Testis (tissue), 2 donors: ENCODE measurements at regions not wholly inside any gene's neighbourhood (a gene's known extent, or its start where the extent isn't known, plus 50 kb on each side); places are given as distances from the start of the nearest gene placed in this dataset.

Experiments
- CTCF ChIP-seq, 3 experiments: fragments of 450-650 bp in 2 of 3; fragments of 200-600 bp in 1 of 3; sonication (generic) in 1 of 3; IDR thresholded peaks; one replicate each; pipeline ENCODE4 v1.5.1; 2016 to 2019; ENCODE audit warnings: antibody characterized with exemption in 3 of 3, mild to moderate bottlenecking in 2 of 3, moderate library complexity in 1 of 3
- POLR2A ChIP-seq: fragments of 450-650 bp; IDR thresholded peaks from one replicate; pipeline ENCODE4 v1.6.1; 2017; ENCODE audit warnings: antibody characterized with exemption, mild to moderate bottlenecking, moderate library complexity

DNA sequence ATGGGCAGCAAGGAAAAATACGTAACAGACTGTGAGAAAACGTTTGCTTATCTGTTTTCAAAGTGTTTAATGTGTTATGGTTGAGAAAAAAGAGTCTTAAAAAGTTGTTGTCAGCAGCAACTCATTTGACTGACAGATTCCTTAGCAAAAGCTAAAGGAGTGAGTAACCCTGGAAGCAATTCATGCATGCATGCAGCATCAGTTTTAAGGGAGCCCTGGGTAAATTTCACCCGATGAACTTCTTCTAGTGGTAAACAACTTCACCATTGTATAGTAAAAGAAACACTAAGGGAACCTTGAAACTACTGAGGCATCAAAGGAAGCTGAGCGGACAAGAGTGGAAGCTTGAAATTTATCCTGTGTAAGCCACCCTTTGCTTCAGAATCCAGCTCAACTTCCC, 583.2 kb upstream of the INTU start:
- TF ChIP-seq CTCF (IDR thresholded peaks at IDR 0.05): no peak
- TF ChIP-seq POLR2A: no peak
